GM18907 (cell line): ENCODE measurements at regions not wholly inside any gene's neighbourhood (a gene's known extent, or its start where the extent isn't known, plus 50 kb on each side); places are given as distances from the start of the nearest gene placed in this dataset.

ENCODE experiments used
- ATAC-seq: cut with Tn5 transposase; IDR thresholded peaks from one replicate; pipeline ENCODE4 v1.9.1; 2021; ENCODE audit warnings: mild to moderate bottlenecking, moderate library complexity; ENCODE audit not compliant: unreplicated experiment

DNA sequence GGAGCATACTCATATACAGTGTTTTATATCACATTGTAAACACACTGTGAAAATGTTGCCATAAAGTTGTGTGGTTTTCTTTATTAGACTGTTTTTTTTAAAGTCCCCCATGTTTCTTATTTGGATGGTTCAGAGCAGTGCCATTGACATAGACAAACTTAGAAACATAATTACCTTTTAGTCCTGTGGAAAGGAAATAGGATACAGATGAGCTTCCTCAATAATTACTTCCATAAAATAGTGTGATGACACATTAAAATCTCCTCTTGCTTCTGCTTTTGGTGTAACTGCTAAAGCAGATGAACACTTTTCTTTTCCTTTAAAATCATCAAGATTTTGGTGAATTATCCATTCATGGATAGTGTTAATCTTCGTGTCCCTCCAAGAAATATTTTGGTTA is 52.9 kb upstream of the LIMCH1 start:
- ATAC-seq = no peak

DNA sequence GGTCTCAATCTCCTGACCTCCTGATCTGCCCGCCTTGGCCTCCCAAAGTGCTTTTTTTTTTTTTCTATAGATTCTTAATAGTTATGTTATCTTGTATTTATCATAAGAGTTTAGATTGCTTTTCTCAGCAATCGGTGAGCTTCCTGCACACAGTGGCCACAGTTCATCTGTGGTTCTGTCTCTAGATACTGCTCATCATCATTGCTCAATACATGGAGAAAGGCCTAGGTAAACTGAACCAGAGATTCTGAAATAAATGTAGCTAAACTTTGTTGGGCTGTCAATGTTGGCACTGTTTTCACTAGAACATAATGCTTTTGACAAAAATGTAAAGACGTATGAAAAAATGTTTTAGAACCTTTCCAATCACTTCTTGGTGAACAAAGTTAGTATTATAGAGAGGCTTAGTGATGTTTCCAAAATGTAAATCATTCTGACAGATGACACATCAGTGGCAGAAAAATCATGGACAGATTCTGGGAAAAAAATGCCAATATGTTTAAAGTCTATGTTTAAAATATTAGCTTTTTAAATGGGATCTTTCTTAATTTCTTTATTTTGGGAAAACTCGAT is 50.0 kb upstream of the LIMCH1 start:
- ATAC-seq = no peak
